ENCODE measurements at regions not wholly inside any gene's neighbourhood (a gene's known extent, or its start where the extent isn't known, plus 50 kb on each side); places are given as distances from the start of the nearest gene placed in this dataset.
A peak's percentile ranks its signal among the peaks of the same experiment; 100 is the strongest.

DNA sequence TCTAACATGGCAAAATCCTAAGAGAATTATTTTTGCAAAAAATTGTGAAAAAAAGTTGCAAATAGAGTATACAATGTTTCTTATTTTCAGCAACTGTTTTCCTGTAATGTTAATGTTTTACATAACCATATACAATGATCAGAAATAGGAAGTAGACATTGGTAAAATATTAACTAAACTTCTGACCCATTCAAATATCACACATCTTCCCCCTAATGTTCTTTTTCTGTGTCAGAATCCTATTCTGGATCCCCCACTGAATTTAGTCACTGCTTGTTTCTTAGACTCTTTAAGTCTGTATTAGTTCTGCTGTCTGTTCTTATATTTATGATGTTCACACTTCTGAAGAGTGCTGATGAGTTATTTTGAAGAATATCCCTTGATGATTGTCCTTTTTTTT, 62.0 kb downstream of the HFE start:
- DNase-seq: no peak

DNA sequence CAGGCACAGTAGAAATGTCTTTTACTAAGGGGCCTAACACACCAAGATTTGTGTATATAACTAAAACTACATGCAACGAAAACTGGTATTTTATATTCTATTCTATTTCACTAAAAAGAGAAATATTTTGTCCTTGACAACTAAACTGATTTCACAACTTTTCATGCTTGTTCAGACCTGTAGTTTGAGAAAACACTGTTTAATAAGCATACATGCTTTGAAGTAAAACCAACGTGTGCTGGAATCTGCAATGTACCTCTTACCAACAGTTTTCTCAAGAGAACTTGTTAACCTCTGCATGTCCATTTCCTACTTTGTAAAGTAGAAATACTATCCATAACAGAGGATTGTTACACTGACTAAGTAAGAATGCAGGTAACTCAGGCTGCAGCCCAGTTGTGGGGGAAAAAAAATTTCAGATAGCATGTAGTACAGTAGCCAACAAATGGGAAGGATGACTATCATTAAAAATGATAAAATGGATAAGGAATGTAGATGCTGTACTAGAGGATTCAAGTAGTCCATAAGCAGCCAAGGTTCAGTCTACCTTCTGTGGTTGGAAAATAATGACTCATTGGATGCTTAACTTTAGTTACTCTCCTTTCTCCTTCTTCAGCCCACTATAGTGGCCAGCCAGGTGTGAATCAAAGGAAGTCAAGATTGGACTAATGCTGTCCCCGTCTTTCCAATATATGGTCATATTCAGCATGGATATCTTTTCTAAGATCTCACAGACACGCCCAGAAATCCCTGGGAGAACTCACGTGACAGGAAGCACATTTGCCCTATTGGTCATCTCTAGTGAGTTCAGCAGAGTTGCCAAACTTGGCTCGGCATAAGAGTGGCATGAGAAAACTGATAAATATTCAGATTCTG, 65.2 kb downstream of the HFE start:
- DNase-seq: no peak

- no peak for DNase-seq
These were observed 68.1 kb downstream of the HFE start for GRCh38 chr6:26155061-26155930.

DNA sequence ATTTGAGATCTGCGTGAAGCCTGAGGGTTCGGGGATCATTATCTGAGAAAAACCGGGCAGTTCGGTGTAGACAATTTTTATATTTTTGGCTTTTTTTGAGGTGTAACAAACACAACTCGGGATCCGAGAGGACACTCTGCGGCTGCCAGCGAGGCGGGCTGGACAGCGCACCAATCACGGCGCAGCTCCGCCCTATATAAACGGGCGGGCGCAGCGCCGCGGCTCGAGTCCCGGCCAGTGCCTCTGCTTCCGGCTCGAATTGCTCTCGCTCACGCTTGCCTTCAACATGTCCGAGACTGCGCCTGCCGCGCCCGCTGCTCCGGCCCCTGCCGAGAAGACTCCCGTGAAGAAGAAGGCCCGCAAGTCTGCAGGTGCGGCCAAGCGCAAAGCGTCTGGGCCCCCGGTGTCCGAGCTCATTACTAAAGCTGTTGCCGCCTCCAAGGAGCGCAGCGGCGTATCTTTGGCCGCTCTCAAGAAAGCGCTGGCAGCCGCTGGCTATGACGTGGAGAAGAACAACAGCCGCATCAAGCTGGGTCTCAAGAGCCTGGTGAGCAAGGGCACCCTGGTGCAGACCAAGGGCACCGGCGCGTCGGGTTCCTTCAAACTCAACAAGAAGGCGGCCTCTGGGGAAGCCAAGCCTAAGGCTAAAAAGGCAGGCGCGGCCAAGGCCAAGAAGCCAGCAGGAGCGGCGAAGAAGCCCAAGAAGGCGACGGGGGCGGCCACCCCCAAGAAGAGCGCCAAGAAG, 69.0 kb downstream of the HFE start:
- DNase-seq: peak; percentile 79

- peak; percentile 54 for DNase-seq
These were observed 69.6 kb downstream of the HFE start for GRCh38 chr6:26156850-26157250.

- peak; percentile 19 for DNase-seq
These were observed 70.2 kb downstream of the HFE start for GRCh38 chr6:26157251-26158075.

DNA sequence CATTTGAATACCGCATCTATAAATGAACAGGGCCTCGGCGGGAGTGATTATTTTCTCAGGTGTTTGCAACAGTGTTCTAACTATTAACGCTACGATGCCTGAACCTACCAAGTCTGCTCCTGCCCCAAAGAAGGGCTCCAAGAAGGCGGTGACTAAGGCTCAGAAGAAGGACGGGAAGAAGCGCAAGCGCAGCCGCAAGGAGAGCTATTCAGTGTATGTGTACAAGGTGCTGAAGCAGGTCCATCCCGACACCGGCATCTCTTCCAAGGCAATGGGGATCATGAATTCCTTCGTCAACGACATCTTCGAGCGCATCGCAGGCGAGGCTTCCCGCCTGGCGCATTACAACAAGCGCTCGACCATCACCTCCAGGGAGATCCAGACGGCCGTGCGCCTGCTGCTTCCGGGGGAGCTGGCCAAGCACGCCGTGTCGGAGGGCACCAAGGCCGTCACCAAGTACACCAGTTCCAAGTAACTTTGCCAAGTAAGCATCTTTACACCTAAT, 70.9 kb downstream of the HFE start:
- DNase-seq: peak; percentile 71

DNA sequence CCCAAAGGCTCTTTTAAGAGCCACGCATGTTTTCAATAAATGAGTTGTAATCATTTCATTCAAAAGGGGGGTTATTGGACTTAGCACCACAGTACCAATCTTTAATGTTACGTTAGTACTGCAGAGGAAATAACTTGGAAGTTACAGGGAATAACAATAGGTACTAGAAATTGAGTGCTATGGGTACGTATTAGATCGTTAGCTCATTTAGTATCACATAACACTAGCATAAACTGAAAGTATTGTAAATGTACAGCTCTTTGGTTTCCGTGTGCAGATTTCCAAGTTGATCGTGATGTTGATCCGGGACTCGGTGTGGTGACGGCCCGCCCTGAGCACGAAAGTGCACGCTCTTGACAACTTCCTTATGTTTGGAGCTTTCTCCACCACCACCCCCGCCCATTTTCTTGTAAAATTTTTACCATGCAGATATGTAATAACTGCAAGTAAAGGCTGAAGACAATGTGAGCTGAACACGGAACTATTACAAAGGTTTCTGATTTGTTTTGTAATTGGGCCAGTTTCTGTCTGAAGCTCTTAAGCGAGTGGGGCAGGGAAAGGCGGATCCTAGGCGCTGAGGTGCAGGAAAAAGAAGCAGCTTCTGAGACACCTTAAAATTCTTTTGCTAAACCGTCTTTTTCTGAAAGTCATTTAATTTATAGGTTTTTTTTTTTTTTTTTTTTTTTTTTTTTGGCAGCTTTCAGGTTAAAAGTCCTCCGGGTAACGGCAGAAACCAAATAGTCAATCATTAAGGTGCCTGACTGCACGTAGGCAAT, 71.5 kb downstream of the HFE start:
- DNase-seq: peak; percentile 50

GRCh38 chr6:26159357-26160273, 72.4 kb downstream of the HFE start:
- DNase-seq: no peak

- no peak for DNase-seq
These were observed 74.1 kb downstream of the HFE start for GRCh38 chr6:26161322-26161721.

DNA sequence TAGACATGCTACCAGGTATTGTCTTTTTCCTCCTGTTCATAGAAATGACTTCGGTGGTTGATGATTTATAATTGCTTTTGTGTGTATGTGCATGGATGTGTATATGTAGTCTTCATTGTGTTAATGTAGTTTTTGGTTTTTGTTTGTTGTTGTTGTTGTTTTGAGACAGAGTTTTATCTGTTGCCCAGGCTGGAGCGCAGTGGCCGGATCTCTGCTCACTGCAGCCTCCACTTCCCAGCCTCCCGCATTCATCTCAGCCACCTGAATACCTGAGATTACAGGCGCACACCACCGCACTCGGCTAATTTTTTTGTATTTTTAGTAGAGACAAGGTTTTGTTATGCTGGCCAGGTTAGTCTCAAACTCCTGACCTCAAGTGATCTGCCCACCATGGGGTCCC, 75.2 kb downstream of the HFE start:
- DNase-seq: no peak

GRCh38 chr6:26163427-26164119, 76.3 kb downstream of the HFE start:
- DNase-seq: no peak

- no peak for DNase-seq
These were observed 76.9 kb downstream of the HFE start for GRCh38 chr6:26164120-26164505.

- no peak for DNase-seq
These were observed 78.1 kb downstream of the HFE start for GRCh38 chr6:26165261-26165790.

DNA sequence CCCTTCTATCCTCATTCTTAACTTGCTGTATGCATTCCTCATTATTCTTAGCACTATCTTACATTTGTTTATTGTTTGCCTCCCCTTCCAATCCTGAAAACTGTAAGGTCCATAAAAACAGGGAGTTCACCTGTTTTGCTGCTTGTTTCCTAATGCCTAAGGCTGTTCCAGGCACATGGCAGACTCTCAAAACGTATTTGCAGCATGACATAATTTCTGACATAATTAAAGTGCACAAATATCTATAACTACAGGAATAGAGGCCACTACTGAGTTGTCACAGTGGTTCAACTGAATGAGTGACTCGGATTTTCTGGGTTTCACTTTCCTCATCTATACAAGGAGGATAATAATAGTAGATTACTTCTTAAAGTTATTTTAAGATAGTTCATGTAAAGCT, 83.0 kb downstream of the HFE start:
- DNase-seq: no peak

- DNase-seq: no peak
These were observed 84.0 kb downstream of the HFE start for GRCh38 chr6:26170951-26171841.

DNA sequence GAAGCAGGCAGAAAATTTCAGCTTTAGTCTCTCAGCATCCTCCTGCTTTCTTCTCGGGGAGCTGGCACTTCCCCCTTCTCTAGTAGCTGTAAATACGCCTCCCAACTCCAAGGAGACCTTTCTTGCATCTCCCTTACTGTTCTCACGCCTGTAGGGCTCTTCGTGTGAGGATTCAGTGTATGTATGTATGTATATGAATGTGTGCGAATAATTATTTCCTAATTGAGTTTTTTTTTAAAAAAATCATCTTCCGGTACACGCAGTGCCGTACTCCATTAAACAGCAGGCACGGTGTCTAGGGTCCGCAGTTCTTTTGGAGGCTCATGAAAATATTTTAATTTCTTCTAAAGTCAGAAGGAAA, 85.4 kb downstream of the HFE start:
- no peak for DNase-seq

GRCh38 chr6:26173836-26174145, 86.6 kb downstream of the HFE start:
- no peak for DNase-seq

GRCh38 chr6:26175033-26175427, 87.8 kb downstream of the HFE start:
- DNase-seq: no peak

Data from activated CD8-positive, alpha-beta memory T cell treated with anti-CD3 and anti-CD28 coated beads, Interleukin-2, amount 50 U/mL, for 4 hours (primary cell).